Esophagus muscularis mucosa (tissue), 4 donors: ENCODE measurements at regions not wholly inside any gene's neighbourhood (a gene's known extent, or its start where the extent isn't known, plus 50 kb on each side); places are given as distances from the start of the nearest gene placed in this dataset.

ENCODE experiments used
- EP300 ChIP-seq: sonication (generic); formaldehyde crosslinking; IDR thresholded peaks from one replicate; pipeline ENCODE4 v1.6.1; 2017; ENCODE audit warnings: antibody characterized with exemption
- POLR2AphosphoS5 ChIP-seq, 2 donors: sonication (generic); formaldehyde crosslinking; IDR thresholded peaks; one replicate each; pipeline ENCODE4 v1.6.1; 2017; ENCODE audit warnings: antibody characterized with exemption in 2 of 2
- TF ChIP-seq, protein P1 (sequence below), 3 experiments: fragments of 200-600 bp in 2 of 3; fragments of 450-650 bp in 1 of 3; sonication (generic) in 2 of 3; IDR thresholded peaks; one replicate each; pipeline ENCODE4 v1.5.1; 2017 to 2019; ENCODE audit warnings: antibody characterized with exemption in 3 of 3, mild to moderate bottlenecking in 2 of 3, moderate library complexity in 1 of 3

DNA sequence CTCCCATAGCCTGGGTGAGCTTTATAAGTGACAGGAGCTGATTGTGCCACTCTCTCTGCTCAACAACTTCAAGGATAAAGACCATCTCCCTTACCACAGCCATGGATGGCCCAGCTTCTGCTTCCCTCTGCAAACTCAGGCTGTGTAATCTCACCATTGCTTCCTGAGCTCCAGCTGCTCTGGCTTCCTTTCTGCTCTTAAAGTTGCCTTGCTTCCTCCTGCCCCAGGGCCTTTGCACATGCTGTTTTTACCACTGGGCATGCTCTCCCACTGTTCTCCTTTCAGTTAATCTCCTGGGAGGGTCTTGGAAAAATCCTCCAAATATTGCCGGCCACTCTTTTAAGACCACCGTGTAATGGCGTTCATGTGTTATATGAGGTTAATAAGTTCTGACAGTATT, 265.1 kb upstream of the C16orf82 start:
- TF ChIP-seq, protein P1, sequence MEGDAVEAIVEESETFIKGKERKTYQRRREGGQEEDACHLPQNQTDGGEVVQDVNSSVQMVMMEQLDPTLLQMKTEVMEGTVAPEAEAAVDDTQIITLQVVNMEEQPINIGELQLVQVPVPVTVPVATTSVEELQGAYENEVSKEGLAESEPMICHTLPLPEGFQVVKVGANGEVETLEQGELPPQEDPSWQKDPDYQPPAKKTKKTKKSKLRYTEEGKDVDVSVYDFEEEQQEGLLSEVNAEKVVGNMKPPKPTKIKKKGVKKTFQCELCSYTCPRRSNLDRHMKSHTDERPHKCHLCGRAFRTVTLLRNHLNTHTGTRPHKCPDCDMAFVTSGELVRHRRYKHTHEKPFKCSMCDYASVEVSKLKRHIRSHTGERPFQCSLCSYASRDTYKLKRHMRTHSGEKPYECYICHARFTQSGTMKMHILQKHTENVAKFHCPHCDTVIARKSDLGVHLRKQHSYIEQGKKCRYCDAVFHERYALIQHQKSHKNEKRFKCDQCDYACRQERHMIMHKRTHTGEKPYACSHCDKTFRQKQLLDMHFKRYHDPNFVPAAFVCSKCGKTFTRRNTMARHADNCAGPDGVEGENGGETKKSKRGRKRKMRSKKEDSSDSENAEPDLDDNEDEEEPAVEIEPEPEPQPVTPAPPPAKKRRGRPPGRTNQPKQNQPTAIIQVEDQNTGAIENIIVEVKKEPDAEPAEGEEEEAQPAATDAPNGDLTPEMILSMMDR (IDR thresholded peaks at IDR 0.05) = no peak
- no peak for TF ChIP-seq EP300
- no peak for TF ChIP-seq POLR2AphosphoS5 (IDR thresholded peaks at IDR 0.05)
